ENCODE measurements at regions not wholly inside any gene's neighbourhood (a gene's known extent, or its start where the extent isn't known, plus 50 kb on each side); places are given as distances from the start of the nearest gene placed in this dataset.
"Not testable (repeated sequence)": the region's sequence is repeated elsewhere in the genome, so short reads cannot be mapped to it uniquely, and the experiment has no call there.

GRCh38 chr1:146510248-146510983 is 281.6 kb upstream of the NOTCH2NLA start:
- DNase-seq (ENCODE audit: low read depth in 2 of 2) = not testable (repeated sequence)

DNA sequence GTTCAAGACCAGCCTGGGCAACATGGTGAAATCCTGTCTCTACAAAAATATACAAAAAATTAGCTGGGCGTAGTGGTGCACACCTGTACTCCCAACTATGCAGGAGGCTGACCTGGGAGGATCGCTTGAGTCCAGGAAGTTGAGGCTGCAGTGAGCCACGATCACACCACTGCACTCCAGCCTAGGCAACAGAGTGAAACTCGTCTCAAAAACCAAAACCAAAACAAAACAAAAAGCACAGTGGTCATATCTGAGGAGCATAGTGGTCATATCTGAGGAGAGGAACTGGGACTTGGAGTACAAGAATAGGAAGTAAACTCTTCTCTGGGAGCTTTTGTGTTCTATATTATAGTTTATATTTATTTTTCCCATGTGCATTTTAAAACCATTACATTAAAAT is 275.3 kb upstream of the NOTCH2NLA start:
- DNase-seq (ENCODE audit: low read depth in 2 of 2) = not testable (repeated sequence)

GRCh38 chr1:146487555-146487954 is 258.7 kb upstream of the NOTCH2NLA start:
- not testable (repeated sequence) for DNase-seq (ENCODE audit: low read depth in 2 of 2)

GRCh38 chr1:146487155-146487554 is 258.3 kb upstream of the NOTCH2NLA start:
- DNase-seq (ENCODE audit: low read depth in 2 of 2) = not testable (repeated sequence)

DNA sequence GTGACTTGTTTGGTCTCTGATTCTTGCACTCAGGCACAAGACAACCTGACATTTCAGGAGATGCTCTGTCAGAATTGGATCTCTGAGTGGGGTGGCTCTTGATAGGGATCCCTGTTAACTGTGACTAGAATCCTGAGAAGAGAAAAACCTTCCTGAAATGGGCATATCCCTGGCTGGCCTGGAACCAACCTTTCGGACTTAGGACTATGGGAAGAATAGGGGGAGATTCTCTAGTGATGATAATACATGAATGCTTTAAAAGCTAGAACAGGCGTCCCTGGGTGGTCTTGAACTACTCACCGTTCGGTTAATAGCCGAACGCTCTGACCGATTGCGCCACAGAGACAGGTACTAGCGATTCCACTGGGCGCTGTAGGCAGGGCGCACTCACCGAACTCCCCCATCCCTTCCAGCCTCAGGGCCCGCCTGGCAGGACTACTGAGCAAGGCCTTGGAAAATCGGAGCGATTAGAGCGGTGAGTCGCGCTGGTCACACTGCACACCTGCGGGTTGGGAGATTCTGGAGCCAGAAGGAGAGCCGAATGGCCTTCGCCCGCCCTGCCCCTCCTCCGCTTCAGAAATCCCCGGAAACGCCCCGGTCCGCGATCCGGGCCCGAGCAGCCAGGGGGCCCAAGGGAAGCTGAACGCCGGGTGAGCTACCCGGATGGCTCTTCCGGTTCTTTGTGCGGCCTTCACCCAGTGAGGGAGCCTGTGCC is 257.6 kb upstream of the NOTCH2NLA start:
- DNase-seq (ENCODE audit: low read depth in 2 of 2) = not testable (repeated sequence)

- DNase-seq (ENCODE audit: low read depth in 2 of 2) = not testable (repeated sequence)
Measured at GRCh38 chr1:146484195-146484594, 255.4 kb upstream of the NOTCH2NLA start.

- DNase-seq (ENCODE audit: low read depth in 2 of 2) = not testable (repeated sequence)
Measured at GRCh38 chr1:146479188-146479587, 250.4 kb upstream of the NOTCH2NLA start.

DNA sequence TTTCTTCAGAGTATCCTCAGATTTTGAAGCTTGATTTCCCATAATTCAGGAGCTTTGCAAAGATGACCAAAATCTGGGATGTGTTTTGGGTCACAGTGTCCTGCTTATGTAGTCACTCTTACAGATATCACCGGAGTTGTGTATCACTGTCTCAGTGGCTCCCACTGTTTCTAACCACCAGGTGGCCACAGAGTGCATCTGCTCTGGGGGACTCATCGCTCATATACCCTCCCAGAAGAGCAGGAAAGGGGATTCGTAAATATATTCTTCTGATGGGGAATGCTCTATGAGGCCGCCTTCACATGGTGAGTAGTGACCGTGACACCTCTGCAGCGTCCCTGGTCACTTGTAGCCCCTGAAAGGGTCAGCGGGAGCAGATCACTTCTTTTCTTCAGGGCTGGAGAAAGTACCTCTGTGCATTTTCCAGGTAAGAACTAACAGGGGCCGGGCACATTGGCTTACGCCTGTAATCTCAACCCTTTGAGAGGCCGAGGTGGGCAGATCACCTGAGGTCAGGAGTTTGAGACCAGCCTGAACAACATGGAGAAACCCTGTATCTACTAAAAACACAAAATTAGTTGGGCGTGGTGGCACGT is 249.4 kb upstream of the NOTCH2NLA start:
- not testable (repeated sequence) for DNase-seq (ENCODE audit: low read depth in 2 of 2)

DNA sequence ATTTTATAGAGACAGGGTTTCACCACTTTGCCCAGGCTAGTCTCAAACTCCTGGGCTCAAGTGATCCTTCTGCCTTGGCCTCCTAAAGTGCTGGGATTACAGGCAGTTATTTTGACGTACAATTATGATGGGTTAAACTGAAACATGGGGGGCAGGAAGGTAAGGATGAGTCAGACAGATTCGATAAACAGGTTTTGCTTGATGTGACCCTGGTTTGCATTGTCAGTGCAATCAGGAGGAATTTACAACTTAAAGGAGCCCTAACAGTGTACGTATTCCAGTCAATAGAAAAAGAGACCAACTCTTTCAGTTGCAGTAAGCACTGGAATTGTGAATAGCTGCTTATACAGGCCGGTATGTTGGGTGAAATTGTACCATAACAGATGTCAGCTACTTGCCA is 246.3 kb upstream of the NOTCH2NLA start:
- not testable (repeated sequence) for DNase-seq (ENCODE audit: low read depth in 2 of 2)

- DNase-seq (ENCODE audit: low read depth in 2 of 2) = not testable (repeated sequence)
Measured at GRCh38 chr1:146474216-146474615, 245.4 kb upstream of the NOTCH2NLA start.

DNA sequence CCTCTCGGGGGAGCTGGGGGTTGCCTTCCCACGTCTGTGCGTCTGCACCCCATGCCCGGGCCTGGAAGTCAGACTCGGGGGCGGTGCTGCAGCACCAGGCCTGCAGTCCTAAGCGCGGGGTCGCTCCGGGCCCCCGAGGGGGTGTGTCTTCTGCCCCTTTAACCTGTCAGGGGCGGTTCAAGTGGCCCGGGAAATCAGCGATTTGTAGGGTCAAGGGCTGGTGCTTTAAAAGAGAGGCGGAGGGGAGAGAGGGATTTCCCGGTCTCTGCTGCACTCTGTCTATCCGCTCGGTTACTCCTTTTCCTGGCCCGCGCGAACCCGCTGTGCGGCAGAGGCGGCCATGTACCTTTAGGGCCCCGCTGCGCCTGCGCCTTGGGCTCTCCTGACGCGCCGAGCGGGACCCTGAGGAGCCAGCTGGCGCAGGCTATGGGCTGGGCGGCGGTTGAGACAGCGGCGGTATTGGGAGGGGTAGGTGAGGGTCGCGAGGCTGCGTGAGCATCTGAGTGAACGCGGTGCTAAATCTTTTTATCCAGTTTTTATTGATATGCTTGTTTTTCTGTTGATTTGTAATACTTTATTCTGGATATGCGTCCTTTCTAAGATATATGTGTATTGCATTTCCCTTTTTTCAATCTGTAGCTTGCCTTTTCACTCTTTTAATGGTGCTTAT is 243.5 kb upstream of the NOTCH2NLA start:
- DNase-seq (ENCODE audit: low read depth in 2 of 2) = peak; percentile 61 to 69

GRCh38 chr1:146459939-146460338 is 231.1 kb upstream of the NOTCH2NLA start:
- not testable (repeated sequence) for DNase-seq (ENCODE audit: low read depth in 2 of 2)

- not testable (repeated sequence) for DNase-seq (ENCODE audit: low read depth in 2 of 2)
Measured at GRCh38 chr1:146459308-146459707, 230.5 kb upstream of the NOTCH2NLA start.

DNA sequence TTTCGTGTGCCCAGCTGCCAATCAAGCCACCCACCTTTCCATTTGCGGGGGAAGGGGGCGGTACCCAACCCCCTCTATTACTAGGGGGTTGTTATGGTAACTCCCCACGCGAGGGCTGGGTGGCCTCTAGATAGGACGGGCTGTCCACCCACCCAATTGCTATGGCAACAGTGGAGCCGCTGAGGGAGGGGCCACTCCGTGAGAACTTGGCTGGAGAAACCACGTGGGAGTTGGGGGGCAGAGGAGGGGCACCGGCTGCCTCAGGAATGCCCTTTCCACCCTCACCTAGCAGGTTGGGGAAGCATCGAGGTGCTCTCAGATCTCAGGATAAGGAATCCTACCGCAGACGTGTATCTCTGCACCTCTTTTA is 220.0 kb upstream of the NOTCH2NLA start:
- DNase-seq (ENCODE audit: low read depth in 2 of 2) = not testable (repeated sequence)

- DNase-seq (ENCODE audit: low read depth in 2 of 2) = peak; percentile 26 to 37
Measured at GRCh38 chr1:146448212-146448876, 219.5 kb upstream of the NOTCH2NLA start.

DNA sequence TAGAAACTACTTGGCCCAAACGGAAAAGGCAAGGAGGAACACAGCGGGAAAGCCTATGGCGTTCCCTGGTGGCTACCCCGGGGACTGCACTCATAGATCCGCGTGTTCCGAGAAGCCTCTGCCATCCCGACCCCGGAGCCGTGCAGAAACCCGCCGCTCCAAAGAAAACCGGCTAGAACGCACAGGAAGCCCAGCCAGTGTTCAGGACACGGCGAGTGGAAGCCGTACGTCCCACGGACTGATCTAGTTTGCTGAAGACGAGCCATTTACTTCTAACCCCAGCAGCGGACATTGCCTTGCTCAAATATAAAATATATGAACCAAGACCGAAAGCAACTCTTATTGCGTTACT is 215.0 kb upstream of the NOTCH2NLA start:
- DNase-seq (ENCODE audit: low read depth in 2 of 2) = peak; percentile 16 to 17

DNA sequence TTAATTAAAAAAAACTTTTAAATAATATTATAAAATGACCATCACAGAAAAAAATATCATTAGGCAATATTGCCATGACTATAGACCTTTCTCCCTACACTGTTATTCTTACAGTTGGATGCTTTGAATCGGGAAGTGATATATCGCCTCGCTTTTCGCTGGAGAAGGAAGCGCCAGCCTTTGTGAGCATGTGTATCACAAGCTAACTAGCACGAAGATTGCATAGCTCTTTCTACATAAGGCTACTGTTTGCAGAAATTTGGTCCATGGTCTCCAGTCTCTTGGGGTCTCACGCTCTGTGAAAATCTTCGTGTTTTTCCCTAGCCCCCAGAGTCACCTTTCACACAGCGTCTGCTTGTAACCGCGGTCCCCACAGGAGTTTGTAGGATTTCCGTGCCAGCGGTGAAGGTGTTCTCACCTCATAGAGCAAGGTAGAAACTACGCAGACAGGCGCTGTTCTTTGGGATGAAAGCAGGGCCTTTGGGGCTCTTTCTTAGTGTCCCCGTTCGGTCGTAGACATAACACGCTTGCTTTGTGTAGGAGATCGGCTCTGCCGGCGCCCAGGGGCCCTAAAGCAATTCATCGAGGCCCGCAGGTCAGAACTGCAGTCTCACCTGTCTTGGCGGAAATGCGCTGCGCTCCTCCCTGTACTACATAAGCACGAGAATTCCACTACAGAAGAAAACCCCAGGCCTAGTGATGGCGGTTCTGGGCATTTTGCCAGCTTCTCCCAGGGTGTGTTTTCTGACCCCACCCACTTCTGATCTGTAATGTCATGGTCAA is 214.5 kb upstream of the NOTCH2NLA start:
- DNase-seq (ENCODE audit: low read depth in 2 of 2) = not testable (repeated sequence)

DNA sequence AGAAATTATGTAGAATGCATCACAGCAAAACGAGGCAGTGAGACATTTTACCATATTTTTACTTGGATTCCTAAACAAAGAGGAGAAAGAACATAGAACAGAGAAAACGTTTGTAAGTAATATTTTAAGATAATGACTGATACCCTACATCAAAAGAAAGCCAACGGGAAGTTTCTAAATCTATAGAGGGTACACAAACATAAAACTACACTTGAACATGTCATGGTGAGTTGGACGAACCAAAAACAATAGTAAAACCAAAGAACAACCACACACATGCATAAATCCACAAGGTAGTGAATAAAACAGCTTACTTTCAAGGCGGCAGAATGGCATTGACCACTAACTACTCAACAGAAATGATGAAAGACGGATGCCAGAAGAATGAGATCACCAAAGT is 209.7 kb upstream of the NOTCH2NLA start:
- not testable (repeated sequence) for DNase-seq (ENCODE audit: low read depth in 2 of 2)

- DNase-seq (ENCODE audit: low read depth in 2 of 2) = not testable (repeated sequence)
Measured at GRCh38 chr1:146416642-146417041, 187.8 kb upstream of the NOTCH2NLA start.

DNA sequence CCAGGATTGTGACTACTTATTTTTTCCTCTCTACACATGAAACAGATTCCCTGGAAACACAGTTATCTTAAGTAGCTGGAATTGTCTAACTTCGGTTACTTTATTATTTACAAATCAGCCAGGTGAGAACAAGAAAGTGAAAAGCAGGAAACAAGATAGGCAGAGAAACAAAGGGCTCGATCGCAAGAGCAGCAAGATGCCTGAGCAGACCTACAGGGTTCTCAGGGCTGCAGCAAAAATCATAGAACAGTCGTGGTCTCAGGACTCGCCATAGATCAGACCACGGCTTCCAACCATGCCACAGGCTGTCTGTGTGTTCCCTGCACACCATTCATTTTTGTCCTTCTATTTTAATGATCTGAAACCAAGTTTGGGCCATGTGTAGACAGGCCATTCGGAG is 186.2 kb upstream of the NOTCH2NLA start:
- not testable (repeated sequence) for DNase-seq (ENCODE audit: low read depth in 2 of 2)

- DNase-seq (ENCODE audit: low read depth in 2 of 2) = not testable (repeated sequence)
Measured at GRCh38 chr1:146413911-146414310, 185.1 kb upstream of the NOTCH2NLA start.
